AG20443 (cell line): ENCODE measurements at regions not wholly inside any gene's neighbourhood (a gene's known extent, or its start where the extent isn't known, plus 50 kb on each side); places are given as distances from the start of the nearest gene placed in this dataset.
A peak's percentile ranks its signal among the peaks of the same experiment; 100 is the strongest.

Experiments
- DNase-seq: peaks from one replicate; pipeline ENCODE4 v3.0.0; 2012; ENCODE audit warnings: low spot score, mixed read lengths

DNA sequence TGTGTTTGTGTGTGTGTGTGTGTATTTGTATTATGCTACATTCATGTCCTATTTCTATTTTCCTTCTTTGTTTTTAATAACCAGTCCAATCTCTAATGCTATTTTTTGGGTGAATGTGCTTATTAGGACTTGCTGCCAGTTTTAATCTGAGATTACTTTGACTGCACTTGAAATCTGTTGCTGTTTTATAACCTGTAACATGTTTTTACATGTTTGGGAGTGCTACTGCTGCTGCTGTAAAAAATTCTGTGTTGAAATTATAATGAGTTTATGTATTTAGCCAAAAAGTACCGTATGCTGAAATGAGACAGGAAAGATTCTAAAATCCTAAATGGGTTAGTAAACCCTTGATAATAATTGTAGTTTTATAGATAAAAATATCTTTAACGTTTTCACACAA lies 104.7 kb upstream of the SSBP2 start:
- DNase-seq = no peak

DNA sequence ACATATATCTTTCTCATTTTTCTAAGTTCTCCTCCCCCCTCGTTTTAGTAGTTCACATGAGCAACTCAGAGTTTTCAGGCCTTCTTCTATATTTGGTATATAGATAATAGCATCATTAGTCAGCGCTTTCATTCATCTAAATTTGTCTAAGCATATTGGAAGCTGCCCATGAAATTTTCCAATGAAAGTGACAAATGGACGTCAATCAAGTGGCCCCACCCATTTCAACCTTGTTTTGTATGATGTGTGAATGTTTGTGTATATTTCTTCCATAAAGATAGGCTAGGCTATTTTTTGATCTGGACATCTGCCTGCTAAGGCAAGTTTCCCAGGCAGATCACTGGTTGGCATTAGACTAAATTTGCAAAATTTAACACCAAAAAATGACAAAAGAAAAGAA lies 104.0 kb upstream of the SSBP2 start:
- no peak for DNase-seq

DNA sequence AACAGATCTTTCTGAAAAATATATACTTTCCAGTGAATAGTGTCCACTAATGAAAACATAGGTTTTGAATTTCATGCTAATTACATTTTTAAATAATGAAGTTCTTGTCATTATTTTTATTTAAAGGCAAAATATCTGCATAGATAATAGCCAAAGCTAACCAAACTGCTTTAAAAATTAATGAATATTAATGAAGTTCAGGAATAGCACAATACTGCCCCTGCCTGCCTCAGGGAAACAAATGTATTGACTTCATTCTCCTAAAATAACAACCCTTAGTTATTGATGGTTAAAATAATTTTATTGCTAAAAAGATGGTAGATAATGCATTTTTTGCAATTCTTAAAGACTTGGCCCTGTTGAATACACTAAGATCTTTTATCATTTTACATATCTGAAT lies 103.6 kb upstream of the SSBP2 start:
- no peak for DNase-seq

DNA sequence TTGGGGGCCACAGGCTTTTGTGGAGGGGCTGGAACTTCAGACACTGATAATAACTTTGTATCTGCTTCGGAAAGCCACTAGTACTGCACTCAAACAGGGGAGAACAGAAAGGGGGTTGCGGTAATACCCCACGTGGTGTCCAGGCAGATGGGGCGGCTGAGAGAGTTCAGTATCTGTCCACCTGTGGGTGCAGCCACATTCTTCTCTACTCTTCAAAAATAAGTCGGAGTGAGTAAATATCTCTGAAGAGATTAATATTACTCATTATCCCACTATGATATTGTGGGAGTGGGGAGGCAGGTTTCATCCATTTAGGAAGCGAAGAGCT lies 102.1 kb upstream of the SSBP2 start:
- no peak for DNase-seq

DNA sequence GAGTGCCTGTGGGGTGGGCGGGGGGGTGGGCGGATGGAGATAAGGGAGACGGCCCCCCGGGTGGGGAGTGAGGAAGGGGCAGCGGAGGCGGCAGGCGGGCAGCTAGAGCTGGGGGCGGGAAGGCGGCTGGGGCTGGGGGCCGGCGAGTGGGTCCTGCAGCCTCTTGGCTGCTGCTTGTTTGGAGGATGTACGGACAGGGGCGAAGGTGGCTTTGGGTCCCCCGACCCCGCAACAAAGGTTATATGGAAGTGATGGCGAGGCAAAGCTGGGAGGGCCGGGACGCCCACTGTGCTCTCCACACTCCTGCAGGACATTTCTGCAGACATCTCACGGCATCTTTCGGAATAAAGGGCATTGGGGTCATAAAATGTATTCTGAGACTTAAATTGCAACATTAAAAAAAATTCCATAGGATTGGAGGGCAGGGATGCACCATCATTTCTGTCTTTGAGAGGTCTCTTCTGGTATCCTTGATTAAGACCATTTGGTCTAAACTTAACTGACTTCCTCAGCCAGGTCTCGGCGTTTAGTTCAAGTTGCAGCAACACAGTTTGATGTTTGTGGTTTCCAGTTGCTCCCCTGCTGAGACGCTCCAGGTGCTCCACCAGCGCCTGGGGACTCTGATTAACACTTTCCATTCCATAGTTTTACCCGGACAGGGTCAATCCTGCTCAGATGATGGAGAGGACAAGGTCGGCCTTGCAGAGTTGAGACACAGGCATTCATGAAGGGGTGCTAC lies 101.6 kb upstream of the SSBP2 start:
- DNase-seq = peak; percentile 24

DNA sequence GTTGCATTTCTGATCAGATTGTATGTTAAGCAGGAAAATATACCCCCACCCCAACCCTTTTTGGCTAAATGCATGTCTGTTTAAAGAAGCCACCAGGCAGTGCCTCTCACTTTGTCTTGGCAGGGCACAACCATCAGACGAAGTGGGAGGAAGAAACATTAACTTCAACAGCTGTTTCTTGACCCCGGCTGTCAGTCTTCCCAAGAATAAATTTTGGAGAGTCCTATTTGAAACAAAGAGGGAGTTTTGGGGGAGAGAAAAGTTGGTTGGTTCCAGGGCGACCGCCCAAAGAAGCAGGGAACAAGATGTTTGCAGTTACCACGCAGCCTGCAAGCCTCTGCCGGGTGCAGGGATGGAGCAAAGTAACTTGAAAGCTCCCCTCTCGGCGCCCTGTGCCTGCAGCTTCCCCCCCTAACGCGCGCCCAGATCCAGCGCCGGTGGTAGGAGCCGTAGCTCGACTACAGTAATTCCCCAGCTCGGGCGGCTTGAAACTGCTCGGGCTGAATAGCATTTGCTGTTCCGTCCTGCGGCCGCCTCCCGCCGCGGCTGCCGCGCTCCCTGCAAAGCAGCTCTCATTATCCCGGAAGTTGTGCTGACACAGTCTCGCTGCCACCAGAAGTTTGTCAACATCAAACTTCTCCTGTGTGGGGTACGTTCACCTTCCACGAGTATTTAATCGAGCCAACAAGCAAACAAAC lies 100.7 kb upstream of the SSBP2 start:
- DNase-seq = peak; percentile 96

DNA sequence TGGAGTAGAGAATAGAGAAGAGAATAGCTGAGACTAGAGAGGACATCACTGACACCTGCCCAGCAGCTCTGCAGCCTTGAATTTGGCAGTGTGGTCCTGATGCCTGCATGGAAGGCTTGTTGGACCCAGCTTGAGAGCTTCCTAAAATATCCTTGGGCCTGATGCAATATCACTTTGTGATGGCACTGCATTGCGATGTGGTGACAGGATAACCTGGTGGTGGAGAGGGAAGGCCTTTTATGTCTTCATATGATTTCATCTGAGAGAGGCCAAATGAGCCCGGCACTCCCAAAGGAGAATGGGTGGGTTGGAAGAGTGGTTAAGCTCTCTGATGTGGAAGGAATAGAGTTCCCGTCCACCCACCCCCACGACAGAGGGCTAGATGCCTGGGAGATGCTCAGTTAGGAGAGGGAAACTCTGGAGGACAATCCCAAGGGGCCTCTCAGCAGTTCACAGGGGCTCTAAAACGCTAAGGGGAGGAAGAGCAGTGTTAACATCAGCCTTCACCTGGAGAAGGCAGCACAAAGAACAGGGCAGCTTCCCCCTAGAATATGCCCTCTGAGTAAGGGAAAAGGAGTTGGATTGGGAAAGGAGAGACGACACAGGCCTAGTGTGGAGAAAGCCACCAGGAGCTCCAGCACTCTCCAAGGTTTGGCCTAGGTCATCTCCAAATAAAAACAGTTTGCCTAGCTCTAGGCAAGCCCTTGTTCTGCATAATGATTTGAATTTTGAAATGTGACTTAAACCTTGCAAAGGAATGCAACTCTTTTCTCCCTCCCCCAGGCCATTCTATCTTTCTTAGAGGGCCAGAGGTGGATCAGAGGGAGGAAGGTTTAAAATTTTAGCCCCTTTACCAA lies 99.8 kb upstream of the SSBP2 start:
- DNase-seq = peak; percentile 55

DNA sequence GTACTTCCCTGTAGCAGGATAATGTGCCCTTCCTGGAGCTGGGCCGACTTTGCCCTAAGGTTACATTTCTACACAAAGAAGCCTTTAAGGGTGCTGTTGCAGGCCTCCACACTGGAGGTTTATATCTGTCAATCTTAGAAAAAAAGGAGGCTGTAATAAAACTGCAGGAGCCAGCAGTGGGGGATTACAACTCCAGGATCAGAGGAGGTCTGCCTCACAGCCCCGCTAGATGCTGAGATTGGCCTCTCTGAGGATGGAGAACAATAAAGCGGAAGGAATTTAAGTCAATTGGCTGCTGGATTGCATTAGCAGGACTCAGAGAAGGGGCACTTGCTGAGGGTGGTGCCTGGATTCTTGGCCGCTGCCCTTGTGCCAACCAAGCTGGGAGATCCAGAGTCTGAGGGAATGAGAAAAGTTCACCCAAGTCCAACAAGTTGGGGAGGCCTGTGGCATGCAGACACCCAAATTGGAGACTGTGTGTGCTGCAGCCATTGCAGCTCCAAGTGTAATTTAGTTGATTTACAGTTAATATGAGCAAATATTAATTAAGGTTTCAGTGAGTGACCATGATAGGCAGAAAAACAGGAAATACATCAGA lies 99.0 kb upstream of the SSBP2 start:
- DNase-seq = no peak

DNA sequence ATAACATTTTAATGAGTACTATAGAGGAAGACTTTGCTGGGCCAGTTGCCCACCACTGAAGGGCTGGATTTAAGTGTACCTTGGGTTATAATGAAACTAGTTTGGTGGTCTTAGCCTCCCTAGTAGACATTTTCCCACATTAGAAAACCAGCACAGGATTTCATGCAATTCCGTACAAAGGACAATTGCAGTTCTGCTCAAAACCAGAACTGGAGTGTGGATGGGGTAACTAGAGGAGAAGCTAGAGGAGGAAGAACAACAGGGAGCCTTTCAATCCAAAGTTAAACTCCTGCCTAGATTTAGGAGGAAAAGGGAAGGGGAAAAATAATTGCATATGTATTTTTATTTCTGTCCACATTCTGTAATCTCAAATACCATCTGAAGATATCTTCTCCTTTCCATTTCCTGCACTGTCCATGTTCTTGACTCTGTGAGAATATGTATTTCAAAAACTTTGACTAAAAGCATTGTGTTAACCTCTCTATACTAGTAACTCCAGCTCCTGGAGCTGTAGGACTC lies 97.5 kb upstream of the SSBP2 start:
- no peak for DNase-seq

DNA sequence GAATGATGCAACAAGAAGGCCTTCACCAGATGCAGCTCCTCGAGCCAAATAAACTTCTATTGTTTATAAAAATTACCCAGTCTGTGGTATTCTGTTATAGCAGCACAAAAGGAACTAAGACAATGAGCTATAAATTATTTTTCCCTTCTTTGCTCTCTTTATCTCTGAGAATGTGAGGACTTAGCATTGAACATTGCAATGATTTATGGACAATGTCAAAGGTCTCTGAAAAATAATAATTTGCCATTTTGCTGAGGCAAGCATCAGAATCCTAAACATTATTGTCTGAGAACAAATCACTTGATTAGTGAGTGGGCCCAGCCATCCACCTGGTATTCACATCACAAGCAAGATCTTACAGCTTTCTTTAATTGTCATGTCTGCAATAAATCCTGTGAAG lies 95.4 kb upstream of the SSBP2 start:
- DNase-seq = no peak

DNA sequence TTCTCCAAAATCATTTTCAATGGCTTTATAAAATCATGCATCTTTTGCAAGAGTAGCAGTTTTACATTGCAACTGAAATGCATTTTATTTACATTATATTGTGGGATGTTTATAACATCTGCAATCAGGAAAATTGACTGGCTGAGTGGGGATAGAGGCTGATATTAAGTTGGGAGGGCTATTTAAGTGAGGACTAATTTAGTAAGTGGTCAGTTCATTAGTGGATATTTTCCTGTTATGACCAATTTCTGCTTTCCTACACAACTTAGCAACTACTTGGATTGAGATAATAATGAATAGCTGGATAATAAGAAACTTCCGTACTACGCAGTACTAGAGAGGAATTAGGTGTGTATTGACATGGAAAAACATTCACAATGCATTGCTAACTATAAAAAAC lies 92.9 kb upstream of the SSBP2 start:
- DNase-seq = no peak

DNA sequence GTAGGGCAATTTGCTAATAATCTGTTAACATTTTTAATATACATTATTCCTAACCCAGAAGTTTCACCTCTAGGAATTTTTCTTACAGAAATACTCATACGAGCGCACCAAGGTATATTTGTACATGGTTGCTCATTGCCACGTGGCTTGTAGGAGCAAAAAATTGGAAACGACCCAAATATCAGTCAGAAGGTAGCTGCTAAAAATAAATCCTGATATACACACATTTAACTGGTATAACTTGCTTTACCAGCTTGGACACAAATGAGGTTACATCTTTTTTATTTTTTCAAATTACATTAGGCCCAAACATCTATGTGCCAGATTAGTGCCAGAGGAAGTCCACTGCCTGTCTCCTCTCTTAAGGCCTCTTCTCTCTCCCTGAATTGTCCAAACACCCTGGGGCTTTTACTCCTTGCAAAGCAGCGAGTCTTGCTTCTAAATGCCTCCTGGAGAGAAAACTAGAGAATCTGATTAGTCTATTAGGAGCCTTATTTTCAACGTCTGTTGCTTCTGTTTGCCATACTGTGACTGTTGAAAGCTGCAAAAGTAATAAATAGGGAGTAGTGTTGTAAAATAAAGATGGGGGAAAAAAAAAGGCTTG lies 92.0 kb upstream of the SSBP2 start:
- DNase-seq = no peak

DNA sequence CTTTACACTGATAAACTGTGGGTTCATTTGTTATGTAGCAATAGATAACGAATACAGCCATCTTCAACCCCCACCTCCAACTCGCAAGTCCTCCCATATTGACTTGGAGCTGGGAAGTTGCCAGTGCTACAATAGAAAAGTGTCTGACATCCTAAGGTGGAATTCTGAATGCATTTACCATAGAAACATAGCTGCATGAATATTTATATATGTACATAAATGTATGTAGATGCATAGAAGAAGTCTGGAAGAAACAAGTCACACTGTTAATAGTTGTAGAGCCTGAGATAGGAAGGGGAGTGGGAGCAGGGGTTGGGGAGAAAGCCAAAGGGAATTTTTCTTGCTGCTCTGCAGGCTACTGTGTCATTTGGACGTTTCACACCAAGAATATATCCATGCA lies 88.1 kb upstream of the SSBP2 start:
- DNase-seq = no peak

DNA sequence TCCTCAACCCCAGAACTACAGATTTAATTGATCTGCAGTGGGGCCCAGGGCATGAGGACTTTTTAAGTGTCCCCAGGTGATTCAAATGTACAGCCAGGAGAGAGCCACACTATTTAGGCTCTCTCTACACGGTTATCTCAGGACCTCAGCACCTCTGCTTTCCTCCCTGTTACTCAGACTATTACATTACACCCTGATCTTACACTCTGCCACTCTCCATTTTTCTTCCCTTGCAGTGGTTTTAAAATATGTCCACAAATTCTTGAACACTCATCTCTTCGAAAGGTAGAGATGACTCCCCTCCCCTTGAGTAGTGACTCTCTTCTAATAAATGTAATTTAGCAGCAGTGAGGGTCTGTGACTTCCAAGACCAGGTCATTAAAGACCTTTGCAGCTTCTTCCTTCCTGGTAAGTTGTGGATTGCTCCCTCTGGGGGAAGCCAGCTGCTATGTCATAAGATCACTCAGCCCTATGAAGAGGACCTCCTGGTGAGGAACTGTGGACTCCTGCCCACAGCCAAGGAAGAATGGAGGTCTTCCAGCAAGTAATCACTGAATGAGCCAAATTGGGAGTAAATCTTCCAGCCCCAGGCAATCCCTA lies 87.5 kb upstream of the SSBP2 start:
- peak; percentile 55 for DNase-seq

DNA sequence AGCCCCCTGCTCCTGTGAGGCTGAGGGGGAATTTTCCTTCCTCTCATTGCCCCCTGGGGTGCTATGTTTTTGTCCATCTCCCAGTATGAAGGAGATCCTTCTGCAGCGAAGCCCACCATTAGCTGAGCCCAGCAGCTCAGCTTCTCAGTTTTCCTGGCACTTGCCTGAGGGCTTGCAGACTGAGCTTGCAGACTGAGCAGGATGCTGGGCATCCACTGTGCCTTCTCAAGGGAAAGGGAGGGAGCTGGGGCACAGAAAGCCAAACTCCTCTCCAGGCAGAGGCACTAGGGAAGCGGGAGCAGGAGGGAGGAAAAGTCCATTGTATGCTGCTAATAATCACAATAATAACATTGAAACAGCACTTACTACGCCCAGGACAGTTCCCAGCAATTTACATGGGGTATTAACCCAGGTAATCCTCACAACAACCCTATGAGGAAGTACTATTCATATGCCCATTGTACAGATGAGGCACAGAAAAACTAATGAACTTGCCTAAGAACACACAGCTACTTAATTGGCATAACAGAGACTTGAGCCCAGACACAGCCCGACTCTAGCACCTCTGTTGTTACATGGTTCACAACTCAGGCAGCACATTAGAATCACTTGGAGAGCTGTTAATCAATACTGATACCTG lies 86.9 kb upstream of the SSBP2 start:
- DNase-seq = no peak

DNA sequence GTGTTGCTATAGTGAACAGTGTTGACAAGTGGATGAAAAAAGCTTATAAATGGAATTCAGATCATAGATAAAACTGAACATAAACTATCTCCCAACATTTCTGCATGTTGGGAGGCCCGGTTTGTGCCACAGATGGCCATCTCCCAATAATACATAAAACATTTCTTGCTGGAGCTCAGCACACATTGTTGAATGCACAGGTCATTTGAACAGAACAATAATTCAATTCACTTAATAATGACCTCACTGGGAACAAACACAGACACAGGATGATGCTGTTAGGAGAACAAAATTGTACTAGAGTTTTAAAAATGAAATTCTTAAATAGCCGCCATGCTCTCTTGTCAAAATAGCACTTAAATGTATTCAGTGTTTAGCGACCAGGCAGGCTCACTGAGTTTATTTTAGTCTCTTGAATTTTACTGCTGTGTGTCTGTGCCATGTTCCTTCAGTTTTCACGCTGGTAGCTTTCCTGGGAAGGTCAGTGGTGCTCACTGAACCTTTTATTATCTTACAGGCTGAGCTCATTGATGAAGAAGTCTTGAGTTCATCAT lies 85.0 kb upstream of the SSBP2 start:
- DNase-seq = no peak

DNA sequence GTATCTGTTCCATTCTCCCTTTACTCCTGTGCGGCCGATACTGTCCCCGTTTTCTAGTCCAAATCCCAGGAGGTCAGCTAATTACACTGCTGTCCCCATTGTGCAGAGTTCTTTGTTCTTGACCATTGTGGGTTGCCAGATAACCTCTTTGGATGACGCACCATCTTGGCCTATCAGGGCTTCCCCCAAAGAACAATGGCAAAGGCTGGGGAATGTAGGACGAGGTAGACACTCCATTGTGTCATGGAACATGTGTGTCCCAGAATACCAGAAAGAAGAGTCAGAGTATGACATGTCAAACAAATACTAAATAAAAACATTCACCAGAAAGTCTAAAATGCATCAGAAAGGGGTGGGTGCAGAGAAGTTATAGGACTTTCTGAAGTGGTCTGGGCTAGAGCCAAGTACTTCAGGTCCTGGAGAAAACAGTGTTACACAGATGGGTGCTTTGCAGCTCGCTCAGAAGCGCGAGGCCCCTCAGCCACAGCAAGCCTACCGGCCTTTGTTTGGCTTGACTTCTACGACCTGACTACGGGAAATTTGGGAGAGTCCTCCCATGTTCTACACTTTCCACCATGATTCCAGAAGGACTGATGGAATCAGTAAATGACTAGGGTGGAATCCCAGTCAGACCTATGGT lies 83.2 kb upstream of the SSBP2 start:
- DNase-seq = no peak

DNA sequence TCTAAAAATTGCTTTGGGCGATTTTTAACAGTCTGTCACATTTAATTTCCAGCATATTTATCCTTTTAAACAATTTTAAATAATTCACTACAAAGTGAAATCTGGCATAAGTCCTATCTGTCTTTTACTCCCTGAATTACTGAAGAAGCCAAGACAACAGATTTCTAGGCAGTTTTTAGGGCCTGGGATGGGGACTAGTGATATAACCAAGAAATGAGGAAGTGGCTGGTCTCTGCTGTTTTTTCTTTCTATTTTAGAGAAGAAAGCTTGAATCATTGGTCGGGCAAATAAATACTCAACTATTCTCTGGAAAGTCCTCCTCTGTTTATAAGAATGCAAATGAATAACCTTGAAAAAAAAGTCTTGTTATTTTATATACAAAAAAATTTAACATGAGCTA lies 79.7 kb upstream of the SSBP2 start:
- no peak for DNase-seq

DNA sequence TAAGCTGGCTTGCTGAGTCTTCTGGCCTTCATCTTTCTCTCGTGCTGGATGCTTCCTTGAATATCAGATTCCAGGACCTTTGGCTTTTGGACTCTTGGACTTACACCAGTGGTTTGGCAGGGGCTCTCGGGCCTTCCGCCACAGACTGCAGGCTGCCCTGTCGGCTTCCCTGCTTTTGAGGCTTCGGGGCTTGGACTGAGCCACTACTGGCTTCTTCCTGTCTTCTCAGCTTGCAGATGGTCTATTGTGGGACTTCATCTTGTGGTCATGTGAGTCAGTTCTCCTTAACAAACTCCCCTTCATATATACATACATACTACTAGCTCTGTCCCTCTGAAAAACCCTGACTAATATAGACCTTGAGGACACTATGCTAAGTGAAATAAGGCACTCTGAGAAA lies 78.3 kb upstream of the SSBP2 start:
- DNase-seq = no peak

DNA sequence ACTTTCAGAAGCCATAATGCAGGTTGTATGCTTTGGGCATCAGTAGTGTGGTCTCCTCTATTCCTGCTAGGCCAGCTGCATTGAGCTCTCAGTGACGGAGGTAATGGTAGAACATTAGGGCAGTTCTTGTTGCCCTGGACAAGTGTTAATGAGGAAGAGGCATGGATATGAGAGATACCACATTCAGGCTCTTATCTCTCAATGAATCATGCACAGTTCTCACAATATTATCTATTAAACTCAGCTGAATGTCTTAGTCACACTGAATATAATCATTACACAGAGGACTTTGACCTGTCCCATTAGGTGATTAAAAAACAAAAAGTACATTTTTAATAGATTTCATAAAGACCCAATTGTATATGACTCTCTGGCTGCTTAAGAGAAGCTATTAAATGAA lies 76.6 kb upstream of the SSBP2 start:
- no peak for DNase-seq
